Smooth muscle cell (in vitro differentiated cells): ENCODE measurements at regions not wholly inside any gene's neighbourhood (a gene's known extent, or its start where the extent isn't known, plus 50 kb on each side); places are given as distances from the start of the nearest gene placed in this dataset.
"Not testable (repeated sequence)": the region's sequence is repeated elsewhere in the genome, so short reads cannot be mapped to it uniquely, and the experiment has no call there.

Experiments used
- DNase-seq: peaks from one replicate; lab custom pipeline; 2025; ENCODE audit not compliant: unreplicated experiment; lab: John Stamatoyannopoulos, UW
- H2AFZ ChIP-seq: fragments of 200-600 bp; sonication (generic); 2 replicates; pipeline ENCODE4 v1.6.0; 2016; ENCODE audit warnings: antibody characterized with exemption, low read depth, mild to moderate bottlenecking
- H3F3A ChIP-seq: fragments of 200-600 bp; sonication (generic); 2 replicates; pipeline ENCODE4 v1.6.0; 2017; ENCODE audit warnings: antibody characterized with exemption, low read depth
- H3K27ac ChIP-seq: fragments of 200-600 bp; sonication (generic); 2 replicates; pipeline ENCODE4 v1.5.1; 2016; ENCODE audit warnings: low read depth, mild to moderate bottlenecking
- H3K27me3 ChIP-seq: fragments of 200-600 bp; sonication (generic); 2 replicates; pipeline ENCODE4 v1.6.1; 2016; ENCODE audit warnings: low read depth, mild to moderate bottlenecking
- H3K36me3 ChIP-seq: fragments of 200-600 bp; sonication (generic); 2 replicates; pipeline ENCODE4 v1.5.1; 2016; ENCODE audit warnings: low read depth
- H3K4me1 ChIP-seq: fragments of 200-600 bp; sonication (generic); 2 replicates; pipeline ENCODE4 v1.5.1; 2016; ENCODE audit warnings: low read depth
- H3K4me2 ChIP-seq: fragments of 200-600 bp; sonication (generic); 2 replicates; pipeline ENCODE4 v1.6.0; 2016; ENCODE audit warnings: mild to moderate bottlenecking
- H3K4me3 ChIP-seq: fragments of 200-600 bp; sonication (generic); 2 replicates; pipeline ENCODE4 v1.5.1; 2016; ENCODE audit warnings: mild to moderate bottlenecking
- H3K79me2 ChIP-seq: fragments of 200-600 bp; sonication (generic); 2 replicates; pipeline ENCODE4 v1.6.0; 2016; ENCODE audit warnings: low read depth, mild to moderate bottlenecking
- H3K9ac ChIP-seq: fragments of 200-600 bp; sonication (generic); 2 replicates; pipeline ENCODE4 v1.6.0; 2016; ENCODE audit warnings: low read depth
- H3K9me3 ChIP-seq: fragments of 200-600 bp; sonication (generic); replicated peaks from 2 replicates; pipeline ENCODE4 v1.5.1; 2016; ENCODE audit warnings: low read depth
- H4K20me1 ChIP-seq: fragments of 200-600 bp; sonication (generic); 2 replicates; pipeline ENCODE4 v1.6.0; 2016; ENCODE audit warnings: low read depth
- WGBS: methylation state at CpG from one replicate; pipeline ENCODE4 v1.1.7; 2016; ENCODE audit warnings: low lambda C conversion rate; 5-methylcytosine and 5-hydroxymethylcytosine counted together
- TF ChIP-seq, protein P1 (sequence below): fragments of 200-600 bp; sonication (generic); IDR thresholded peaks from 2 replicates; pipeline ENCODE4 v1.5.1; 2017; ENCODE audit warnings: borderline replicate concordance, mild to moderate bottlenecking, antibody characterized with exemption; ENCODE audit not compliant: insufficient read depth, poor library complexity, severe bottlenecking

- Histone ChIP-seq H3K4me2 (peak overlapping the region; percentile 34), H4K20me1 (no peaks in the 10 kb centered on the region), H2AFZ (no peak overlapping the region), H3K4me3 (no peak overlapping the region), H3K4me1 (no peaks in the 10 kb centered on the region), H3K9ac (no peak overlapping the region), H3K27me3 (peaks cover 35% of the 10 kb centered on the region), H3K79me2 (no peaks in the 10 kb centered on the region), H3K27ac (peak overlapping the region; percentile 41), H3K9me3 (no peaks in the 10 kb centered on the region), H3F3A (no peaks in the 10 kb centered on the region), H3K36me3 (no peaks in the 10 kb centered on the region)
- no peak for DNase-seq
- WGBS = 15% methylated on average over 8 of the region's 8 CpGs
- TF ChIP-seq, protein P1, sequence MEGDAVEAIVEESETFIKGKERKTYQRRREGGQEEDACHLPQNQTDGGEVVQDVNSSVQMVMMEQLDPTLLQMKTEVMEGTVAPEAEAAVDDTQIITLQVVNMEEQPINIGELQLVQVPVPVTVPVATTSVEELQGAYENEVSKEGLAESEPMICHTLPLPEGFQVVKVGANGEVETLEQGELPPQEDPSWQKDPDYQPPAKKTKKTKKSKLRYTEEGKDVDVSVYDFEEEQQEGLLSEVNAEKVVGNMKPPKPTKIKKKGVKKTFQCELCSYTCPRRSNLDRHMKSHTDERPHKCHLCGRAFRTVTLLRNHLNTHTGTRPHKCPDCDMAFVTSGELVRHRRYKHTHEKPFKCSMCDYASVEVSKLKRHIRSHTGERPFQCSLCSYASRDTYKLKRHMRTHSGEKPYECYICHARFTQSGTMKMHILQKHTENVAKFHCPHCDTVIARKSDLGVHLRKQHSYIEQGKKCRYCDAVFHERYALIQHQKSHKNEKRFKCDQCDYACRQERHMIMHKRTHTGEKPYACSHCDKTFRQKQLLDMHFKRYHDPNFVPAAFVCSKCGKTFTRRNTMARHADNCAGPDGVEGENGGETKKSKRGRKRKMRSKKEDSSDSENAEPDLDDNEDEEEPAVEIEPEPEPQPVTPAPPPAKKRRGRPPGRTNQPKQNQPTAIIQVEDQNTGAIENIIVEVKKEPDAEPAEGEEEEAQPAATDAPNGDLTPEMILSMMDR = peak; percentile 70
Observed at GRCh38 chr7:142496545-142496991, 238.7 kb upstream of the PRSS58 start.

DNA sequence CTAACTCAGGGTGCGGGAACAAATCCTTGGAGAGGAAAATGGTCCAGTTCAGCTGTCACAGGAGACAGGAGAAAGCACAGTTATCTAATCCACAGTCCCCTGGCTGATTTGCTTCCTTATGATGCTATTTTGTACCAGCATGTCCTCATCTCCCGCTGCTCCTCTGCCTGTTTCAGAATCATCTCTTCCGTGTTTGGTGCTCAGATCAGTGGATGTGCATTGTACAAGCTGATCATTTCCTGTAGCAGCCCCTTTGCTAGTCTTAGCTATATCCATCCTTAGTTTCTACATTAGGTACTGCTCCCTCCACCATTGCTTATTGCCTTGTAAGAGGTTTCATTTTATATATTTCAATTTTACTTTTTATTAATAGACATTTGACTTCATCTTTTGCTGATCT lies 238.0 kb upstream of the PRSS58 start:
- not testable (repeated sequence) for H3F3A ChIP-seq, H3K27ac ChIP-seq, H3K4me3 ChIP-seq, H3K79me2 ChIP-seq, H4K20me1 ChIP-seq, H2AFZ ChIP-seq, DNase-seq, H3K36me3 ChIP-seq, H3K9ac ChIP-seq, H3K4me2 ChIP-seq, H3K9me3 ChIP-seq, H3K4me1 ChIP-seq
- WGBS = 85% methylated on average over 3 of the region's 3 CpGs
- peaks cover 35% of the 10 kb centered on the region for H3K27me3 ChIP-seq

- not testable (repeated sequence) for H3K9me3 ChIP-seq, H4K20me1 ChIP-seq, DNase-seq, H3K9ac ChIP-seq, H3K36me3 ChIP-seq, H3K79me2 ChIP-seq, H3K27ac ChIP-seq, H3F3A ChIP-seq, H3K4me3 ChIP-seq, H2AFZ ChIP-seq, H3K4me1 ChIP-seq, H3K4me2 ChIP-seq
- H3K27me3 ChIP-seq = peaks cover 35% of the 10 kb centered on the region
Observed at GRCh38 chr7:142495301-142495700, 237.4 kb upstream of the PRSS58 start.

DNA sequence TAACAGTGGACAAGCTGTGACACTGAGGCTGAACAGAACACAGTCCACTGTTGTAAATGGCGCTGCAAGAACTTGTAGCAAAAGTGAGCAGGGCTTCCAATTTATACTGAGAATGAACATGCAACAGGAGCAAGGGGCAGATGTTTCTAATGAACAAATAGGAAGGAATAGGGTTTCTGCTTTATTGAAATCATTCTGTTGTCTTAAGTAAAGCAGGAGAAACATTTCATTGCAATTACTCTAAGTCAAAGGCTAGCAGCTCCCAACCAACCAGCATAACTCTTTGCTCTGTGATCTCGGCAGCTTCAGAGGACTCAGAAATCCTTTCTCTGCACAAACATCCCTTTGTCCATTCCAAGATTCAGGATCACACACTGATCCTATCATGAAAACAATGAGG lies 236.2 kb upstream of the PRSS58 start:
- 81% methylated on average over 2 of the region's 2 CpGs for WGBS
- Histone ChIP-seq H4K20me1 (no peaks in the 10 kb centered on the region), H3K4me3 (no peak overlapping the region), H3F3A (no peaks in the 10 kb centered on the region), H3K4me2 (no peak overlapping the region), H3K9ac (no peak overlapping the region), H3K9me3 (no peaks in the 10 kb centered on the region), H3K36me3 (no peaks in the 10 kb centered on the region), H2AFZ (no peak overlapping the region), H3K4me1 (no peaks in the 10 kb centered on the region), H3K79me2 (no peaks in the 10 kb centered on the region), H3K27me3 (peaks cover 35% of the 10 kb centered on the region), H3K27ac (no peak overlapping the region)
- no peak for DNase-seq
- TF ChIP-seq, protein P1 = no peak

- Histone ChIP-seq H3K36me3 (no peaks in the 10 kb centered on the region), H3K9ac (no peak overlapping the region), H3K9me3 (no peaks in the 10 kb centered on the region), H3K27me3 (no peaks in the 10 kb centered on the region), H3K27ac (no peak overlapping the region), H3F3A (no peaks in the 10 kb centered on the region), H2AFZ (no peak overlapping the region), H3K4me2 (no peak overlapping the region), H3K79me2 (no peaks in the 10 kb centered on the region), H3K4me1 (no peaks in the 10 kb centered on the region), H4K20me1 (no peaks in the 10 kb centered on the region), H3K4me3 (no peak overlapping the region)
- WGBS = 94% methylated on average over 7 of the region's 7 CpGs
- DNase-seq = no peak
- TF ChIP-seq, protein P1 = no peak
Observed at GRCh38 chr7:142488842-142489241, 231.0 kb upstream of the PRSS58 start.
